Neural progenitor cell (in vitro differentiated cells): ENCODE measurements at regions not wholly inside any gene's neighbourhood (a gene's known extent, or its start where the extent isn't known, plus 50 kb on each side); places are given as distances from the start of the nearest gene placed in this dataset.

ENCODE experiments used
- DNase-seq: peaks from one replicate; pipeline ENCODE4 v3.0.0-alpha.2; 2016; ENCODE audit warnings: low spot score
- H2AFZ ChIP-seq: fragments of 200-600 bp; sonication (generic); replicated peaks from 2 replicates; pipeline ENCODE4 v1.6.1; 2016; ENCODE audit warnings: antibody characterized with exemption
- H3F3A ChIP-seq: fragments of 200-600 bp; sonication (generic); 2 replicates; pipeline ENCODE4 v1.6.1; 2016; ENCODE audit warnings: antibody characterized with exemption, low read depth
- H3K27ac ChIP-seq: fragments of 200-600 bp; sonication (generic); 2 replicates; pipeline ENCODE4 v1.5.1; 2016; ENCODE audit warnings: mild to moderate bottlenecking
- H3K27me3 ChIP-seq: fragments of 200-600 bp; sonication (generic); 2 replicates; pipeline ENCODE4 v1.6.1; 2016; ENCODE audit warnings: mild to moderate bottlenecking, moderate library complexity
- H3K36me3 ChIP-seq: fragments of 200-600 bp; sonication (generic); 2 replicates; pipeline ENCODE4 v1.5.1; 2016
- H3K4me1 ChIP-seq: fragments of 200-600 bp; sonication (generic); 2 replicates; pipeline ENCODE4 v1.6.1; 2016; ENCODE audit warnings: mixed run types
- H3K4me2 ChIP-seq: fragments of 200-600 bp; sonication (generic); 2 replicates; pipeline ENCODE4 v1.6.1; 2016
- H3K4me3 ChIP-seq: fragments of 200-600 bp; sonication (generic); 2 replicates; pipeline ENCODE4 v1.5.1; 2016
- H3K79me2 ChIP-seq: fragments of 200-600 bp; sonication (generic); 2 replicates; pipeline ENCODE4 v1.6.1; 2016; ENCODE audit warnings: low read depth
- H3K9ac ChIP-seq: fragments of 200-600 bp; sonication (generic); 2 replicates; pipeline ENCODE4 v1.6.1; 2016
- H3K9me3 ChIP-seq: fragments of 200-600 bp; sonication (generic); 2 replicates; pipeline ENCODE4 v1.5.1; 2016; ENCODE audit warnings: low read depth
- H4K20me1 ChIP-seq: fragments of 200-600 bp; sonication (generic); 2 replicates; pipeline ENCODE4 v1.6.1; 2016; ENCODE audit warnings: low read depth
- H3K27ac Mint-ChIP-seq: 3 replicates; pipeline ENCODE4 v1.8.0; 2021; ENCODE audit warnings: mixed read lengths
- H3K27me3 Mint-ChIP-seq: 2 replicates; pipeline ENCODE4 v1.8.0; 2022; ENCODE audit warnings: low read depth, mild to moderate bottlenecking, inconsistent platforms, moderate library complexity, mixed read lengths; ENCODE audit not compliant: insufficient read depth
- H3K36me3 Mint-ChIP-seq: 3 replicates; pipeline ENCODE4 v1.8.0; 2021; ENCODE audit warnings: mixed read lengths
- H3K4me1 Mint-ChIP-seq: 3 replicates; pipeline ENCODE4 v1.8.0; 2021; ENCODE audit warnings: mixed read lengths
- H3K4me3 Mint-ChIP-seq: 3 replicates; pipeline ENCODE4 v1.8.0; 2021; ENCODE audit warnings: mild to moderate bottlenecking, moderate library complexity, mixed read lengths
- H3K9me3 Mint-ChIP-seq: 3 replicates; pipeline ENCODE4 v1.8.0; 2020; ENCODE audit warnings: mixed read lengths
- EZH2 ChIP-seq: fragments of 200-600 bp; sonication (generic); IDR thresholded peaks from 2 replicates; pipeline ENCODE4 v1.6.1; 2017; ENCODE audit warnings: antibody characterized with exemption, mild to moderate bottlenecking, moderate library complexity
- EZH2phosphoT487 ChIP-seq: fragments of 200-600 bp; sonication (generic); IDR thresholded peaks from 2 replicates; pipeline ENCODE4 v1.6.1; 2017; ENCODE audit warnings: antibody characterized with exemption
- TF ChIP-seq, protein P1 (sequence below): fragments of 200-600 bp; sonication (generic); IDR thresholded peaks from 2 replicates; pipeline ENCODE4 v1.5.1; 2017; ENCODE audit warnings: antibody characterized with exemption, mild to moderate bottlenecking

DNA sequence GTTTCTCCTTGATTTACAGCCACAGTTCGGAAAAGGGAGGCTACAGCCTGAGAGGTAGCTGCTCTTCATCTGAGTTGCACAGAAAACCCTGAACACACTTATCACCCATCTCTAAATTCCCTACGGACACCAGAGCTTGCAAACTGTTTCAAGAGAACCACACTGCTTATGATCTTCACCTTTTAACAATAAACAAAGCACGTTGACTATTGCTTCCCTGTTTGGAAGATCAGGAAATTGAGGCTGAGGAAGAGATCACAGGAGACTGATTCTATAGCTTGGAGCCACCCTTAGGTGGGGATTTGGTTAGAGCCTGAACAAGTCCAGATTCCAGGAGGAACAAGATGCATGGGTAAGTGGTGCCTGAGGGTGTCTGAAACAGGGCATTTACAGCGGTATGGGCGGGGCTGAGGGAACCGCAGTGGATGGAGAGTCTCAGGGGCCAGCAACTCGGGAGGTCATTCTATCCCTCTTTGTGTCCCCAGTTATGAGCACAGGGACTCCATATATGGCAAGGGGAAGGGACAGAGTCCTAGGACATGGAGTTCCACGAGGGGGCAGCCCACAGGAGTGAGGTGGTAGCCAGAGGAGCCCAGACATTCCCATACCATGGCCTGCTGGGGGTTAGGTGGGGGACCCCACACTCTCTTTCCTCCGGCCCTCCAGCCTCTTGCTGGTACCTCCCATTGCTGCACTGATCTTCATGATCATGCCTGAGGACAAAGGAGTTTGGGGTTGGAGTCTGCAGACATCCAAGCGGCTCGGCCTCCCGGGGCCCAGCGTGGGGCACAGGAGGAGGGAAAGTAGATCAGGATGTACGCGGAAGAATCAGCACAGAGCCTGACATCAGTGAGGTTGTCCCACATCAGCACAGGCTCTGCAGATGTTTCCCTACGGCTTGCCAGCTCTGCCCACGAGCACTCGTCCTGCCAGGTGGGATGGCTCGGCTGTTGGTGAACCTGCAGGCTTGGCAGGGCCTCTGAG lies 162.3 kb upstream of the ZNF536 start:
- DNase-seq: no peak

DNA sequence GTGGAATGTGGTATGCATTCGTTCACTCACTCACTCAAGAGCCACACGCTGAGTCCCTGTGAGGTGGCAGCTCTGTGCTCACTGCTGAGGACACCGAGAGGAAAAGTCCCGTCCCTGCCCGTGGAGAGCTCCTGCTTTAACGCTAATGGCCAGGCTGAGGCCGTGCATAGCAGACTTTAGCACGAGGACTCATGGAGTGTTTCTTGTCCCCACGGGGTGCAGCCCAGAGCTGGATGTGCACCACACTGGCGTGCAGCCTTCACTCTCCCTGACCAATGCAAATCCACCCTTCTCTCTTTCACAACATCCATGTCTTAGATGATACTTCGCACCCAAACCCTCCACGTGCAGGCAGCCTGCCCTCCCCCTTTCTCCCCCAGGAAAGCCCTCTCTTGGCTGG lies 159.6 kb upstream of the ZNF536 start:
- H3K27me3 ChIP-seq: no peaks in the 10 kb centered on the region
- no peak overlapping the region for H3K4me3 ChIP-seq
- no peak for TF ChIP-seq EZH2
- no peaks in the 10 kb centered on the region for H3K36me3 ChIP-seq
- H3K4me1 Mint-ChIP-seq: peaks cover 5% of the 10 kb centered on the region
- no peaks in the 10 kb centered on the region for H3F3A ChIP-seq
- no peaks in the 10 kb centered on the region for H3K9me3 Mint-ChIP-seq
- H3K9me3 ChIP-seq: no peaks in the 10 kb centered on the region
- H2AFZ ChIP-seq: no peak overlapping the region
- H3K4me1 ChIP-seq: no peaks in the 10 kb centered on the region
- H3K27ac ChIP-seq: no peak overlapping the region
- peaks cover 2% of the 10 kb centered on the region for H3K27me3 Mint-ChIP-seq
- no peak for DNase-seq
- no peak overlapping the region for H3K27ac Mint-ChIP-seq
- no peaks in the 10 kb centered on the region for H4K20me1 ChIP-seq
- no peak overlapping the region for H3K9ac ChIP-seq
- H3K4me2 ChIP-seq: no peak overlapping the region
- H3K79me2 ChIP-seq: no peaks in the 10 kb centered on the region
- H3K4me3 Mint-ChIP-seq: no peak overlapping the region
- H3K36me3 Mint-ChIP-seq: no peaks in the 10 kb centered on the region

More for the DNA sequence above, 162.3 kb upstream of the ZNF536 start:
- TF ChIP-seq, protein P1, sequence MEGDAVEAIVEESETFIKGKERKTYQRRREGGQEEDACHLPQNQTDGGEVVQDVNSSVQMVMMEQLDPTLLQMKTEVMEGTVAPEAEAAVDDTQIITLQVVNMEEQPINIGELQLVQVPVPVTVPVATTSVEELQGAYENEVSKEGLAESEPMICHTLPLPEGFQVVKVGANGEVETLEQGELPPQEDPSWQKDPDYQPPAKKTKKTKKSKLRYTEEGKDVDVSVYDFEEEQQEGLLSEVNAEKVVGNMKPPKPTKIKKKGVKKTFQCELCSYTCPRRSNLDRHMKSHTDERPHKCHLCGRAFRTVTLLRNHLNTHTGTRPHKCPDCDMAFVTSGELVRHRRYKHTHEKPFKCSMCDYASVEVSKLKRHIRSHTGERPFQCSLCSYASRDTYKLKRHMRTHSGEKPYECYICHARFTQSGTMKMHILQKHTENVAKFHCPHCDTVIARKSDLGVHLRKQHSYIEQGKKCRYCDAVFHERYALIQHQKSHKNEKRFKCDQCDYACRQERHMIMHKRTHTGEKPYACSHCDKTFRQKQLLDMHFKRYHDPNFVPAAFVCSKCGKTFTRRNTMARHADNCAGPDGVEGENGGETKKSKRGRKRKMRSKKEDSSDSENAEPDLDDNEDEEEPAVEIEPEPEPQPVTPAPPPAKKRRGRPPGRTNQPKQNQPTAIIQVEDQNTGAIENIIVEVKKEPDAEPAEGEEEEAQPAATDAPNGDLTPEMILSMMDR: no peak
- TF ChIP-seq EZH2 (no peak), EZH2phosphoT487 (no peak)
- Histone ChIP-seq H3K27ac (no peak overlapping the region), H4K20me1 (no peaks in the 10 kb centered on the region), H3K4me2 (no peak overlapping the region), H3K4me3 (no peak overlapping the region), H3K4me1 (no peaks in the 10 kb centered on the region), H2AFZ (peak overlapping the region; percentile 19), H3K27me3 (no peaks in the 10 kb centered on the region), H3K79me2 (no peaks in the 10 kb centered on the region), H3F3A (no peaks in the 10 kb centered on the region), H3K36me3 (no peaks in the 10 kb centered on the region), H3K9me3 (no peaks in the 10 kb centered on the region), H3K9ac (no peak overlapping the region)
- Mint-ChIP-seq H3K4me3 (no peak overlapping the region), H3K4me1 (peaks cover 5% of the 10 kb centered on the region), H3K36me3 (no peaks in the 10 kb centered on the region), H3K27ac (no peak overlapping the region), H3K9me3 (peaks cover 2% of the 10 kb centered on the region), H3K27me3 (no peaks in the 10 kb centered on the region)

GRCh38 chr19:30214651-30215051 lies 157.5 kb upstream of the ZNF536 start:
- Histone ChIP-seq H3K4me1 (no peaks in the 10 kb centered on the region), H2AFZ (no peak overlapping the region), H3K4me2 (no peak overlapping the region), H3K36me3 (no peaks in the 10 kb centered on the region), H3K27ac (no peak overlapping the region), H3F3A (no peaks in the 10 kb centered on the region), H4K20me1 (no peaks in the 10 kb centered on the region), H3K9me3 (no peaks in the 10 kb centered on the region), H3K4me3 (no peak overlapping the region), H3K79me2 (no peaks in the 10 kb centered on the region), H3K9ac (no peak overlapping the region), H3K27me3 (no peaks in the 10 kb centered on the region)
- Mint-ChIP-seq H3K36me3 (no peaks in the 10 kb centered on the region), H3K4me1 (peaks cover 5% of the 10 kb centered on the region), H3K9me3 (no peaks in the 10 kb centered on the region), H3K27ac (no peak overlapping the region), H3K27me3 (peaks cover 6% of the 10 kb centered on the region), H3K4me3 (no peak overlapping the region)
- no peak for DNase-seq
- TF ChIP-seq, protein P1: no peak
- TF ChIP-seq EZH2 (no peak), EZH2phosphoT487 (no peak)

DNA sequence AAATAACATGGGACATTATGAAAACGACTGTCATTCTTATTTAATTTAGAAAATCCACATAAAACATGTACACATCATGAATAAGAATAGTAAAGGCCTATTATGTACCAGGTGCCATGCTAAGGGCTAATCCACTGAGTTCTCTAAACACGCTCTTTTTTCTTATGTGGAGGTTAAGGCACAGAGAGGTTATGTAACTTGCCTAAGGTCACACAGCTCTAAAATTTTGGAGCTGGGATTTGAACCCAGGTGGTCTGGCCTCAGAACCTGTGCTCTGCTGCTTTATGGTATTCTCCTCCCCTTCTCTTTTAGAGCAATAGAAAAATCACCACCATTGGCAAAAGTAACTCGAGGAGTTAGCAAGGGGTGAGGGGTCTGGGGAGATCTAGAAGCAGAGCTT lies 156.9 kb upstream of the ZNF536 start:
- H3K27ac ChIP-seq: no peak overlapping the region
- Mint-ChIP-seq H3K9me3 (no peaks in the 10 kb centered on the region), H3K4me3 (no peak overlapping the region), H3K36me3 (no peaks in the 10 kb centered on the region), H3K4me1 (peaks cover 5% of the 10 kb centered on the region), H3K27ac (no peak overlapping the region), H3K27me3 (peaks cover 6% of the 10 kb centered on the region)
- no peaks in the 10 kb centered on the region for H3F3A ChIP-seq
- no peak overlapping the region for H3K9ac ChIP-seq
- H3K27me3 ChIP-seq: no peaks in the 10 kb centered on the region
- no peak overlapping the region for H3K4me3 ChIP-seq
- H2AFZ ChIP-seq: no peak overlapping the region
- no peaks in the 10 kb centered on the region for H3K9me3 ChIP-seq
- H3K79me2 ChIP-seq: no peaks in the 10 kb centered on the region
- H3K36me3 ChIP-seq: no peaks in the 10 kb centered on the region
- H3K4me2 ChIP-seq: no peak overlapping the region
- no peaks in the 10 kb centered on the region for H4K20me1 ChIP-seq
- no peak for DNase-seq
- H3K4me1 ChIP-seq: no peaks in the 10 kb centered on the region
- no peak for TF ChIP-seq EZH2
- TF ChIP-seq, protein P1: no peak
